GM23338 (cell line): ENCODE measurements at regions not wholly inside any gene's neighbourhood (a gene's known extent, or its start where the extent isn't known, plus 50 kb on each side); places are given as distances from the start of the nearest gene placed in this dataset.

Source experiments
- CREB1 ChIP-seq: fragments of 250-450 bp; sonication (Bioruptor Pico); IDR thresholded peaks from 2 replicates; pipeline ENCODE4 v1.5.0; 2020; ENCODE audit warnings: low read depth, mild to moderate bottlenecking, moderate library complexity
- CTCF ChIP-seq, 2 experiments: fragments of 200-600 bp in 1 of 2; sonication (generic) in 1 of 2; conservative IDR thresholded peaks; 2 replicates each; pipeline versions ENCODE4 v1.5.1 to v1.6.1; 2016 to 2017; ENCODE audit warnings: antibody characterized with exemption in 2 of 2, low read depth in 2 of 2, mild to moderate bottlenecking in 2 of 2, moderate library complexity in 1 of 2
- EZH2 ChIP-seq: fragments of 200-600 bp; sonication (generic); IDR thresholded peaks from one replicate; pipeline ENCODE4 v1.8.0; 2017; ENCODE audit warnings: antibody characterized with exemption, mild to moderate bottlenecking, low read depth; ENCODE audit not compliant: unreplicated experiment
- EZH2phosphoT487 ChIP-seq: fragments of 200-600 bp; sonication (generic); IDR thresholded peaks from one replicate; pipeline ENCODE4 v1.8.1; 2018; ENCODE audit warnings: antibody characterized with exemption; ENCODE audit not compliant: unreplicated experiment
- POLR2AphosphoS5 ChIP-seq: IDR thresholded peaks from 2 replicates; pipeline ENCODE4 v1.6.1; 2016; ENCODE audit warnings: antibody characterized with exemption, low read depth
- REST ChIP-seq: IDR thresholded peaks from one replicate; pipeline ENCODE4 v1.6.1; 2018; ENCODE audit warnings: antibody characterized with exemption; ENCODE audit not compliant: unreplicated experiment
- ZNF114 ChIP-seq: fragments of 250-450 bp; sonication (Bioruptor Pico); IDR thresholded peaks from 2 replicates; pipeline ENCODE4 v1.5.0; 2020; ENCODE audit warnings: mild to moderate bottlenecking, moderate library complexity

- TF ChIP-seq EZH2phosphoT487: no peak
- TF ChIP-seq POLR2AphosphoS5: no peak
- TF ChIP-seq REST: no peak
- TF ChIP-seq CTCF (conservative IDR thresholded peaks at IDR 0.05; ENCODE audit: low read depth in 2 of 2): no peak
- no peak for TF ChIP-seq EZH2
- TF ChIP-seq CREB1: no peak
- no peak for TF ChIP-seq ZNF114
Measured at GRCh38 chr5:61261136-61261535, 70.9 kb upstream of the ZSWIM6 start.
